HepG2 (cell line): ENCODE measurements at regions not wholly inside any gene's neighbourhood (a gene's known extent, or its start where the extent isn't known, plus 50 kb on each side); places are given as distances from the start of the nearest gene placed in this dataset.

ENCODE experiments used
- CBFB ChIP-seq: sonication (generic); formaldehyde crosslinking; IDR thresholded peaks from 2 replicates; pipeline ENCODE4 v1.4.0; 2020; ENCODE audit warnings: missing genetic modification reagents
- CEBPG ChIP-seq: IDR thresholded peaks from 2 replicates; pipeline ENCODE4 v1.6.1; 2016
- CREB1 ChIP-seq, 2 experiments: fragments of 450-650 bp in 1 of 2; IDR thresholded peaks; 2 replicates each; pipeline ENCODE4 v1.6.1; 2016 to 2017; ENCODE audit warnings: control low read depth in 1 of 2, mild to moderate bottlenecking in 1 of 2, missing compliant biosample characterization in 1 of 2, missing genetic modification characterization in 1 of 2
- ETV5 ChIP-seq: IDR thresholded peaks from 2 replicates; pipeline ENCODE4 v1.6.1; 2018; ENCODE audit warnings: missing biosample characterization, missing genetic modification reagents, inconsistent platforms, borderline replicate concordance
- GABPB1 ChIP-seq: IDR thresholded peaks from 2 replicates; pipeline ENCODE4 v1.6.1; 2016; ENCODE audit warnings: mild to moderate bottlenecking, missing genetic modification reagents, moderate library complexity, missing compliant biosample characterization
- GATA4 ChIP-seq: sonication (generic); IDR thresholded peaks from 2 replicates; pipeline ENCODE4 v1.6.1; 2016; ENCODE audit warnings: antibody characterized with exemption, low read depth, borderline replicate concordance
- GTF3A ChIP-seq: sonication (generic); formaldehyde crosslinking; conservative IDR thresholded peaks from 2 replicates; pipeline ENCODE4 v1.4.0; 2020; ENCODE audit warnings: mild to moderate bottlenecking, missing genetic modification reagents
- HMG20A ChIP-seq: IDR thresholded peaks from 2 replicates; pipeline ENCODE4 v1.6.1; 2016; ENCODE audit warnings: borderline replicate concordance
- JDP2 ChIP-seq: sonication (generic); formaldehyde crosslinking; IDR thresholded peaks from 2 replicates; pipeline ENCODE4 v1.8.1; 2022; ENCODE audit warnings: missing genetic modification reagents, borderline replicate concordance
- KAT2B ChIP-seq: fragments of 150-350 bp; IDR thresholded peaks from 2 replicates; pipeline ENCODE4 v1.6.1; 2014; ENCODE audit warnings: low read depth, low read length, borderline replicate concordance
- KDM5B ChIP-seq: sonication (generic); formaldehyde crosslinking; IDR thresholded peaks from 2 replicates; pipeline ENCODE4 v1.4.0; 2020; ENCODE audit warnings: missing genetic modification reagents, mild to moderate bottlenecking, borderline replicate concordance
- KLF6 ChIP-seq: IDR thresholded peaks from 2 replicates; pipeline ENCODE4 v1.8.0; 2016; ENCODE audit warnings: missing biosample characterization, missing genetic modification reagents
- KMT2B ChIP-seq: IDR thresholded peaks from 2 replicates; pipeline ENCODE4 v1.6.1; 2016; ENCODE audit warnings: missing genetic modification reagents, missing compliant biosample characterization
- LCORL ChIP-seq, 2 experiments: fragments of 450-650 bp in 1 of 2; sonication (generic) in 1 of 2; formaldehyde crosslinking in 1 of 2; IDR thresholded peaks; 2 replicates each; pipeline versions ENCODE4 v1.5.0 to v1.6.1; 2017 to 2020; ENCODE audit warnings: antibody characterized with exemption in 1 of 2, missing genetic modification reagents in 1 of 2
- MAFF ChIP-seq: IDR thresholded peaks from 2 replicates; pipeline ENCODE4 v1.6.1; 2011; ENCODE audit warnings: low read depth, low read length, improper control_type of control experiment
- MBD4 ChIP-seq: IDR thresholded peaks from 2 replicates; pipeline ENCODE4 v1.6.1; 2012; ENCODE audit warnings: low read length, inconsistent platforms, borderline replicate concordance
- MEF2D ChIP-seq: sonication (generic); formaldehyde crosslinking; IDR thresholded peaks from 2 replicates; pipeline ENCODE4 v1.5.1; 2020; ENCODE audit warnings: mild to moderate bottlenecking, missing genetic modification reagents
- PAWR ChIP-seq: sonication (generic); formaldehyde crosslinking; IDR thresholded peaks from 2 replicates; pipeline ENCODE4 v1.4.0; 2020; ENCODE audit warnings: missing genetic modification reagents, mild to moderate bottlenecking, borderline replicate concordance
- TIGD3 ChIP-seq: sonication (generic); formaldehyde crosslinking; IDR thresholded peaks from 2 replicates; pipeline ENCODE4 v1.5.1; 2020; ENCODE audit warnings: mild to moderate bottlenecking, missing genetic modification reagents, borderline replicate concordance
- XBP1 ChIP-seq: sonication (generic); formaldehyde crosslinking; IDR thresholded peaks from 2 replicates; pipeline ENCODE4 v1.5.0; 2020; ENCODE audit warnings: missing genetic modification reagents
- ZBTB21 ChIP-seq: sonication (generic); formaldehyde crosslinking; IDR thresholded peaks from 2 replicates; pipeline ENCODE4 v1.4.0; 2020; ENCODE audit warnings: missing genetic modification reagents
- ZBTB4 ChIP-seq: sonication (generic); formaldehyde crosslinking; IDR thresholded peaks from 2 replicates; pipeline ENCODE4 v1.4.0; 2020; ENCODE audit warnings: missing genetic modification reagents, mild to moderate bottlenecking, borderline replicate concordance
- ZNF33B ChIP-seq: sonication (generic); formaldehyde crosslinking; IDR thresholded peaks from 2 replicates; pipeline ENCODE4 v1.5.1; 2020; ENCODE audit warnings: mild to moderate bottlenecking, missing genetic modification reagents
- ZNF776 ChIP-seq: sonication (generic); formaldehyde crosslinking; IDR thresholded peaks from 2 replicates; pipeline ENCODE4 v1.4.0; 2020; ENCODE audit warnings: mild to moderate bottlenecking, missing genetic modification reagents
- ZNF891 ChIP-seq: sonication (generic); formaldehyde crosslinking; IDR thresholded peaks from 2 replicates; pipeline ENCODE4 v1.5.0; 2020; ENCODE audit warnings: mild to moderate bottlenecking, missing genetic modification reagents
- TF ChIP-seq, protein P1 (sequence below): sonication (generic); formaldehyde crosslinking; IDR thresholded peaks from 2 replicates; pipeline ENCODE4 v1.8.1; 2023; ENCODE audit warnings: mild to moderate bottlenecking, moderate library complexity, missing genetic modification reagents

DNA sequence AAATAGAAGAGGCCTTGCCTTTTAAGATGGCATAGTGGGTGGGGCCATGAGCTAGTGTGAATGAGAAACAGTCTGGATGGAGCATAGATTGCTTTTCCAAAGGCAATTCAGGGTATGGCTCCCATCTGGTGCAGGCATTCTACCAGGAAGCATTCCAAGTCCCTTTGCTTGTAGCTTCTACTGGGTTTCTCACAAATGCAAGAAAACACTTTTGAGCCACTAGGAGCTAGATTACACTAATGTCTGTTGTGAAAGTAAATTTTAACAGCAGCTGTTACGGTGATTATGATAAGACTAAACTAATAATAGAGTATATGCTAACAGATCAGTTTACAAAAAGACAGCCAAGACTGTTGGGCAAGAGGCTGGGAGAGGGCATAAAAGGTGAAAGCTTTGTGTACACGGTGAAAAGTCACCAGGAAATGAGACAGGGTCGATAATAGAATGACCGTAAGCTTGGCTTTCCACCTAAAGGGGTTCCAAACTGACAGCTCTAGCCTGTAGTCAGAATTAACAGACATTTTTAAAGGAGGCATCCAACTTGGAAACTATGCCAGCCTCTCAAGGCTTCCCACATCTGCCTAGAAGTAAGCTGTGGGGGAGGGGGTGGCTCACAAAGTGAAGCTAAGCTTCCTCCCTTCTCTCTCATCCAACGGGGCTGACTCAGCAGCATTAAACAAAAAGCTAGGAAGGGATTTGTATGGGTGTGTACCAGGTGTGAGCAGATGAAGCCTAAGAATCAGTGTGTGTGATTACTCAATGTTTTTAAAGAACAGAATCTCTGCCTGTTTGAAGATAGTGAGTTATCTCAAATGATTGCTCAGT is 61.1 kb upstream of the GPD1L start (continued):
- TF ChIP-seq LCORL (IDR thresholded peaks at IDR 0.05) (no peak), LCORL (CRISPR knock-in tag; IDR thresholded peaks at IDR 0.05) (peak; percentile 78), CREB1 (IDR thresholded peaks at IDR 0.05) (no peak), CREB1 (CRISPR knock-in tag; IDR thresholded peaks at IDR 0.05) (peak; percentile 44; the same call in 1 of the 2 replicates), KAT2B (peak; percentile 38; the same call in 1 of the 2 replicates), CEBPG (CRISPR knock-in tag) (peak; percentile 96), GTF3A (CRISPR knock-in tag) (no peak), ZBTB4 (CRISPR knock-in tag) (no peak), XBP1 (no peak), GATA4 (peak; percentile 81), ZBTB21 (CRISPR knock-in tag) (no peak), PAWR (no peak), ZNF776 (CRISPR knock-in tag) (no peak), JDP2 (CRISPR knock-in tag) (no peak; the same call in 1 of the 2 replicates), KDM5B (CRISPR knock-in tag) (no peak), KMT2B (CRISPR knock-in tag) (peak; percentile 28; the same call in 1 of the 2 replicates), ETV5 (CRISPR knock-in tag) (peak; percentile 97), TIGD3 (CRISPR knock-in tag) (no peak), CBFB (0 out of 2 replicates have a peak, but pooled peaks have one; percentile 51), ZNF891 (CRISPR knock-in tag) (no peak), HMG20A (CRISPR knock-in tag) (peak; percentile 97), KLF6 (0 out of 2 replicates have a peak, but pooled peaks have one; percentile 31), ZNF33B (no peak), MEF2D (CRISPR knock-in tag) (peak; percentile 97), GABPB1 (peak; percentile 21; the same call in 1 of the 2 replicates), MBD4 (peak; percentile 92; the same call in 1 of the 2 replicates), MAFF (peak; percentile 29; the same call in 1 of the 2 replicates)
- TF ChIP-seq, protein P1, sequence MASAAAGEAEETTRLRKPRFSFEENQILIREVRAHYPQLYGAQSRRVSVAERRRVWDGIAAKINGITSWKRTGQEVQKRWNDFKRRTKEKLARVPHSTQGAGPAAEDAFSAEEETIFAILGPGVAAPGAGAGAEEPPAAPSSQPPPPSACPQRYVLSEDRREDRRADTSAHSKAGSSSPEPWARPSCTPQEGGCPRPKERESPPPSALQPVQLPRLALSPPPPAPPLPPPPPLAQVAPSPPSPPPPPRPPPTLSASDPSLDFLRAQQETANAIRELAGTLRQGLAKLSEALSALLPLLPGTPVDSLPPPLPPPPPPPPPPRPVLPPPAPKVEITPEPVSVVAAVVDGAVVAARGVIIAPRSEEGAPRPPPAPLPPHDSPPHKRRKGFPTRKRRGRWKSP: peak; percentile 63; the same call in 1 of the 2 replicates
